HFF-Myc (cell line): ENCODE measurements at regions not wholly inside any gene's neighbourhood (a gene's known extent, or its start where the extent isn't known, plus 50 kb on each side); places are given as distances from the start of the nearest gene placed in this dataset.

Experiments used
- DNase-seq: peaks from one replicate; pipeline ENCODE4 v3.0.0-alpha.2; 2011; ENCODE audit warnings: low read depth; ENCODE audit errors: extremely low read depth
- H3K4me3 ChIP-seq: replicated peaks from 2 replicates; pipeline ENCODE4 v1.5.1; 2011; ENCODE audit warnings: low read depth, mild to moderate bottlenecking, control low read depth, low read length
- CTCF ChIP-seq: IDR thresholded peaks from 2 replicates; pipeline ENCODE4 v1.5.1; 2012; ENCODE audit warnings: mild to moderate bottlenecking, low read depth, low read length, control low read depth; ENCODE audit errors: missing control alignments

DNA sequence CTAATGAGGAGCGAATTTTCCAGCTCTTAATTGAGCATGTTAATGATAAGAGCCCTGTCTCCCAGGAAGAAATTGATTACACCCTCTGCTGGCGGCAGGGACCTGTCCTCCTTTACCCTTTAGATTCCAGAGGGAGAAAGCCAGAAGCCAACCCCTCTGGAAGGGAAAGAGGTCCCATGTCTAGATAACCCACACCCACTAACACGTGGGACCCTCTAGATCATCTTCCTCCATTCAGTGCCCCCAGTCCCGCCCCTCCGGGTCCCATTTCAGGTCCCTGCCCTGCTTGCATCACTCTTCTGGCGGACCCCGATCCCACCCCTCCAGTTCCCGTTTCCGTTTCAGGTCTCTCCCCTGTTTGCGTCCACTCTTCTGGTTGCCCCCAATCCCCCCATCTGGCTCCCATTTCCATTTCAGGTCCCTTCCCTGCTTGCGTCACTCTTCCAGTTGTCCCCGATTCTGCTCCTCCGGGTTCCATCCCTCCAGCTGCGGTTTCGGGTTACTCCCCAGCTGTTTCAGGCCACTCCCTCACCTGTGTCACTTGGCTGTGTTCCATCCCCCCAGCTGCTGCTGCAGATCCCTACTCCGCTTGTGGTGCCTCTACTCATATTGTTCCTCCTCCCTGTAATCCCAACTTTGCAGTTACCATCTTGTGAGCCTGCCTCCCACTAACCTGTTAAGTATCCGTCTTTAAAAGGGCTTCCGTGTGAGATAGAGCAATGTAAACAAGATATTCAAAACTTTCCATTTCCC is 202.4 kb downstream of the SH2D4B start:
- no peak overlapping the region for H3K4me3 ChIP-seq
- no peak for DNase-seq

DNA sequence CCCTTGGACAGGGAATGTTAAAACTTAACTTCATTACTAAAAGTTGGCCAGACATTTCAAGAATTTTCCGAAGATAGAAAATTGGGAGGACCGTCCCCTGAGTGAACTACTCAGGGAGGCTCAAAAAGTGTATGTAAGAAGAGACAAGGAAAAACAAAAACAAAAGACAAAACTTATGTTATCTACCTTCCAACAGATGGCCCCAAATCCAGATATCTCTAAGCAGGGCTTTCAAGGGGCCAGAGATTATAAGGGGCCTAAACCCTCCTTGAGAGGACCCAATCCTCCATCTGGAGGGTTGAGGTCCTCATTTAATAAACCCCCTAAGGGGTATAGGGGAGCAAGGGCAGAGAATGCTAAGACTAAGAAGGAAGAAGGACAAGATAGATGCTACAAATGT is 203.6 kb downstream of the SH2D4B start:
- no peak for DNase-seq
- no peak for TF ChIP-seq CTCF
- no peak overlapping the region for H3K4me3 ChIP-seq

More for the DNA sequence above, 202.4 kb downstream of the SH2D4B start:
- TF ChIP-seq CTCF, result no peak

- DNase-seq, result no peak
- TF ChIP-seq CTCF, result no peak
- no peak overlapping the region for H3K4me3 ChIP-seq
These were observed 212.6 kb downstream of the SH2D4B start for GRCh38 chr10:80750268-80750667.

GRCh38 chr10:80751940-80752339 is 214.2 kb downstream of the SH2D4B start:
- no peak for DNase-seq
- no peak for TF ChIP-seq CTCF
- no peak overlapping the region for H3K4me3 ChIP-seq

DNA sequence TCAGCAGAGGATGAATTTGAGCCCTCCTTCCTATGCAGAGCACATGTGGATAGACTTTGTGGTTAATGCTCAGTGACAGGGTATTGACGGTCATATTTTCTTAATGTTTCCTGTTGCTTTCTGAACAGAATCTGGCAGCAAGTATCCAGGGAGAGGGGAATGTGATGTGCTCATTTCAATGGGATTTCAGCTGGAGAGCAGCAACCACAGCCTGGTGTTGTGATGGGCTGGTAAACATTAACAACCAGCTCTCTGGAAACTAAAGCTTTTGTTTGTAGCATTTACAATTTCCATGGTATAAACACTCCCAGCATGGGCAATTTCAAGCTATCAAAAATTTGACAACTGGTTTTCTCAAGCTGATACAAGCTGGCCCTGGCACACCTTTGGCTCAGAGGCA is 215.9 kb downstream of the SH2D4B start:
- no peak for TF ChIP-seq CTCF
- H3K4me3 ChIP-seq, result no peak overlapping the region
- DNase-seq, result no peak

- no peak for TF ChIP-seq CTCF
- no peak for DNase-seq
- H3K4me3 ChIP-seq, result no peak overlapping the region
These were observed 218.2 kb downstream of the SH2D4B start for GRCh38 chr10:80755893-80756292.

GRCh38 chr10:80759693-80760092 is 222.0 kb downstream of the SH2D4B start:
- no peak for TF ChIP-seq CTCF
- no peak overlapping the region for H3K4me3 ChIP-seq
- no peak for DNase-seq
